PFSK-1 (cell line): ENCODE measurements at regions not wholly inside any gene's neighbourhood (a gene's known extent, or its start where the extent isn't known, plus 50 kb on each side); places are given as distances from the start of the nearest gene placed in this dataset.

Experiments
- POLR2AphosphoS5 ChIP-seq: IDR thresholded peaks from 2 replicates; pipeline ENCODE4 v1.6.1; 2012; ENCODE audit warnings: low read depth, mild to moderate bottlenecking, control low read depth, low read length, moderate library complexity
- REST ChIP-seq, 2 experiments: IDR thresholded peaks; 2 replicates each; pipeline versions ENCODE4 v1.6.1 to v1.8.0; 2011 to 2012; ENCODE audit warnings: low read depth in 2 of 2, low read length in 2 of 2, control low read depth in 1 of 2, inconsistent platforms in 1 of 2, mild to moderate bottlenecking in 1 of 2, moderate library complexity in 1 of 2; ENCODE audit not compliant: insufficient read depth in 1 of 2
- TAF1 ChIP-seq: IDR thresholded peaks from 2 replicates; pipeline ENCODE4 v1.6.1; 2012; ENCODE audit warnings: low read length, control low read depth, borderline replicate concordance; ENCODE audit not compliant: insufficient read depth

GRCh38 chr7:17039372-17039771, 157.6 kb upstream of the AGR3 start:
- TF ChIP-seq POLR2AphosphoS5 (no peak), REST (IDR thresholded peaks at IDR 0.05; ENCODE audit: insufficient read depth in 1 of 2, low read depth in 2 of 2, low read length in 2 of 2) (no peak), TAF1 (no peak)
